Stimulated activated CD4-positive, alpha-beta T cell treated with anti-CD3 and anti-CD28 coated beads, Interleukin-1b, Interleukin-23, amount 100 ng/mL, for 1 hour (primary cell): ENCODE measurements at regions not wholly inside any gene's neighbourhood (a gene's known extent, or its start where the extent isn't known, plus 50 kb on each side); places are given as distances from the start of the nearest gene placed in this dataset.

Source experiments
- DNase-seq, 2 donors: peaks; one replicate each; pipeline ENCODE4 v3.0.0-alpha.2; 2020; ENCODE audit warnings: low read depth in 2 of 2

GRCh38 chr13:74794582-74794981 is 660.4 kb upstream of the KLF12 start:
- DNase-seq, result no peak

GRCh38 chr13:74794147-74794546 is 659.9 kb upstream of the KLF12 start:
- no peak for DNase-seq

GRCh38 chr13:74784959-74785358 is 650.8 kb upstream of the KLF12 start:
- no peak for DNase-seq

- no peak for DNase-seq
Observed at GRCh38 chr13:74778946-74779345, 644.7 kb upstream of the KLF12 start.

- no peak for DNase-seq
Observed at GRCh38 chr13:74778087-74778486, 643.9 kb upstream of the KLF12 start.

- DNase-seq, result no peak
Observed at GRCh38 chr13:74774264-74774663, 640.1 kb upstream of the KLF12 start.

GRCh38 chr13:74773248-74773647 is 639.0 kb upstream of the KLF12 start:
- no peak for DNase-seq

- DNase-seq, result no peak
Observed at GRCh38 chr13:74771964-74772363, 637.8 kb upstream of the KLF12 start.

GRCh38 chr13:74770361-74770760 is 636.2 kb upstream of the KLF12 start:
- no peak for DNase-seq

GRCh38 chr13:74769333-74769732 is 635.1 kb upstream of the KLF12 start:
- no peak for DNase-seq

GRCh38 chr13:74768521-74769085 is 634.4 kb upstream of the KLF12 start:
- no peak for DNase-seq

- no peak for DNase-seq
Observed at GRCh38 chr13:74767050-74767449, 632.8 kb upstream of the KLF12 start.

- DNase-seq, result no peak
Observed at GRCh38 chr13:74765955-74766354, 631.8 kb upstream of the KLF12 start.

GRCh38 chr13:74761801-74762757 is 627.9 kb upstream of the KLF12 start:
- DNase-seq, result no peak

GRCh38 chr13:74758188-74758587 is 624.0 kb upstream of the KLF12 start:
- DNase-seq, result no peak

GRCh38 chr13:74755065-74755464 is 620.9 kb upstream of the KLF12 start:
- no peak for DNase-seq

- DNase-seq, result no peak
Observed at GRCh38 chr13:74751739-74752138, 617.5 kb upstream of the KLF12 start.

GRCh38 chr13:74747186-74747955 is 613.2 kb upstream of the KLF12 start:
- DNase-seq, result no peak

- DNase-seq, result no peak
Observed at GRCh38 chr13:74743992-74744391, 609.8 kb upstream of the KLF12 start.

- DNase-seq, result no peak
Observed at GRCh38 chr13:74741732-74742131, 607.5 kb upstream of the KLF12 start.

- DNase-seq, result no peak
Observed at GRCh38 chr13:74732736-74733385, 598.7 kb upstream of the KLF12 start.

- no peak for DNase-seq
Observed at GRCh38 chr13:74731731-74732130, 597.5 kb upstream of the KLF12 start.
